B cell (primary cell): ENCODE measurements at regions not wholly inside any gene's neighbourhood (a gene's known extent, or its start where the extent isn't known, plus 50 kb on each side); places are given as distances from the start of the nearest gene placed in this dataset.

ENCODE experiments used
- ATAC-seq: fragments of 200-7000 bp; cut with Tn5 transposase; one replicate; pipeline ENCODE4 v1.10.0; 2021; ENCODE audit warnings: low read depth, mild to moderate bottlenecking, moderate number of reproducible peaks, moderate library complexity
- CTCF ChIA-PET: fragments of 350-600 bp; sonication (Branson Sonifier 250); formaldehyde crosslinking; loops from one replicate; lab custom pipeline; 2021; ENCODE audit warnings: antibody characterized with exemption, inconsistent platforms; lab: Charles Lee
- POLR2A ChIA-PET: fragments of 350-600 bp; sonication (Branson Sonifier 250); formaldehyde crosslinking; loops from one replicate; lab custom pipeline; 2021; ENCODE audit warnings: antibody characterized with exemption; lab: Charles Lee
- DNase-seq: peaks from one replicate; pipeline ENCODE4 v3.0.0; 2013
- H2AFZ ChIP-seq: 2 replicates; pipeline ENCODE4 v1.6.1; 2012; ENCODE audit warnings: mild to moderate bottlenecking, low read depth, low read length; ENCODE audit not compliant: insufficient read depth, poor library complexity, severe bottlenecking
- H3K27ac ChIP-seq, 2 donors: 1 replicate in 1 of 2; 2 replicates in 1 of 2; pipeline ENCODE4 v1.5.1; 2012 to 2013; ENCODE audit warnings: low read length in 2 of 2, mild to moderate bottlenecking in 2 of 2, moderate library complexity in 1 of 2
- H3K27me3 ChIP-seq, 4 experiments: fragments of 200-600 bp in 1 of 4; sonication (generic) in 1 of 4; replicated peaks in 1 of 4; 1 replicate in 2 of 4; 2 replicates in 2 of 4; pipeline versions ENCODE4 v1.6.1 to v1.7.0; 2013 to 2016; ENCODE audit warnings: low read length in 3 of 4, mild to moderate bottlenecking in 2 of 4, mixed read lengths in 1 of 4, moderate library complexity in 1 of 4; ENCODE audit not compliant: insufficient read depth in 4 of 4, control insufficient read depth in 3 of 4; ENCODE audit errors: control extremely low read depth in 1 of 4
- H3K36me3 ChIP-seq, 2 experiments: replicated peaks in 1 of 2; 1 replicate in 1 of 2; 2 replicates in 1 of 2; pipeline versions ENCODE4 v1.6.1 to v1.7.1; 2013; ENCODE audit warnings: low read length in 1 of 2; ENCODE audit not compliant: insufficient read depth in 2 of 2, control insufficient read depth in 1 of 2; ENCODE audit errors: control extremely low read depth in 1 of 2, extremely low read depth in 1 of 2
- H3K4me1 ChIP-seq, 2 donors: fragments of 200-600 bp in 1 of 2; sonication (generic) in 1 of 2; 1 replicate in 1 of 2; 2 replicates in 1 of 2; pipeline versions ENCODE4 v1.5.1 to v1.6.1; 2013 to 2017; ENCODE audit warnings: low read length in 2 of 2; ENCODE audit not compliant: control insufficient read depth in 2 of 2, insufficient read depth in 2 of 2
- H3K4me2 ChIP-seq: replicated peaks from 2 replicates; pipeline ENCODE3; 2012; ENCODE audit warnings: mild to moderate bottlenecking, low read depth, low read length; ENCODE audit not compliant: poor library complexity, severe bottlenecking
- H3K4me3 ChIP-seq, 5 experiments: fragments of 200-600 bp in 1 of 5; sonication (generic) in 1 of 5; 1 replicate in 3 of 5; 2 replicates in 2 of 5; pipeline versions ENCODE4 v1.5.1 to v1.7.0; 2011 to 2016; ENCODE audit warnings: low read length in 4 of 5, mild to moderate bottlenecking in 4 of 5, low read depth in 2 of 5, control low read depth in 1 of 5, moderate library complexity in 1 of 5; ENCODE audit not compliant: insufficient read depth in 1 of 5; ENCODE audit errors: control extremely low read depth in 1 of 5, extremely low read depth in 1 of 5
- H3K79me2 ChIP-seq: fragments of 200-600 bp; sonication (generic); one replicate; pipeline ENCODE4 v1.6.0; 2016; ENCODE audit warnings: low read length; ENCODE audit not compliant: control insufficient read depth, insufficient read depth
- H3K9ac ChIP-seq: fragments of 200-600 bp; sonication (generic); 2 replicates; pipeline ENCODE4 v1.6.1; 2017; ENCODE audit warnings: mild to moderate bottlenecking, low read length, moderate library complexity
- H3K9me3 ChIP-seq, 3 donors: one replicate each; pipeline versions ENCODE4 v1.6.1 to v1.7.1; 2013; ENCODE audit warnings: low read length in 2 of 3; ENCODE audit not compliant: control insufficient read depth in 2 of 3, insufficient read depth in 1 of 3; ENCODE audit errors: control extremely low read depth in 1 of 3
- H4K20me1 ChIP-seq: 2 replicates; pipeline ENCODE4 v1.6.0; 2012; ENCODE audit warnings: mild to moderate bottlenecking, low read length; ENCODE audit not compliant: insufficient read depth, control insufficient read depth, poor library complexity, severe bottlenecking
- H3K27ac Mint-ChIP-seq: one replicate; pipeline ENCODE4 v1.8.0; 2021; ENCODE audit warnings: mixed read lengths
- H3K27me3 Mint-ChIP-seq: one replicate; pipeline ENCODE4 v1.8.0; 2021; ENCODE audit warnings: mixed read lengths
- H3K4me1 Mint-ChIP-seq: one replicate; pipeline ENCODE4 v1.8.0; 2021; ENCODE audit warnings: mixed read lengths
- H3K4me3 Mint-ChIP-seq: one replicate; pipeline ENCODE4 v1.8.0; 2021; ENCODE audit warnings: mixed read lengths
- H3K9me3 Mint-ChIP-seq: one replicate; pipeline ENCODE4 v1.8.0; 2022; ENCODE audit warnings: mixed read lengths; ENCODE audit not compliant: insufficient read depth
- EZH2 ChIP-seq: IDR thresholded peaks from 2 replicates; pipeline ENCODE4 v1.6.1; 2012; ENCODE audit warnings: borderline replicate concordance, low read depth, mild to moderate bottlenecking, moderate library complexity, low read length; ENCODE audit not compliant: insufficient read depth, poor library complexity, severe bottlenecking
- WGBS: methylation state at CpG from one replicate; pipeline ENCODE4 v1.1.5; 2013; ENCODE audit warnings: missing lambda C conversion rate; ENCODE audit not compliant: insufficient coverage; 5-methylcytosine and 5-hydroxymethylcytosine counted together
- intact Hi-C: fragments of 100-400 bp; cut with micrococcal nuclease; formaldehyde crosslinking; loops from one replicate; pipeline ENCODE4 v1.10.0; 2022
- TF ChIP-seq, protein P1 (sequence below): fragments of 200-600 bp; IDR thresholded peaks from one replicate; pipeline ENCODE4 v1.8.0; 2022; ENCODE audit warnings: antibody characterized with exemption, mild to moderate bottlenecking

DNA sequence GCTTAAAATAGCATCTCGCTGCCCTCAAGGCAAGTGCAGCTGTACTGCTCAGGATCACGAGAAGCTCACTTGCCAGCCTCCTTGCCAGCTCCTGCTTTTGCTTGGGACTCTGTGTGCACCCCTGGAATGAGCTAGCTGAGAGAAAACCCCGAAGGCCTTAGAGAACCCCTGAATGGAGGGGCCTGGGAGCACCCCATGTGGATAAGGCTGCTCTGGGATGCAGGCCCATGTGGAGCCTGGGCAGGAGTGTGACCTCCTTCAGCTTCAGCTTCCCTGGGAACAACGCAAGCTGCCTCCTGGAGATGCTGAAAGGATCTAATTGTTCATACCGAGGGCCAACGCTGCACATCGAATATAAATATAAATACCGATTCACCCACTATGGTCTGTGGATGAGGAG lies 109.2 kb downstream of the HSPH1 start:
- Histone ChIP-seq H3K4me1 (no peaks in the 10 kb centered on the region), H3K4me3 (no peak overlapping the region), H3K4me2 (no peak overlapping the region), H3K9ac (no peak overlapping the region), H4K20me1 (no peaks in the 10 kb centered on the region), H3K27ac (no peak overlapping the region), H2AFZ (no peak overlapping the region), H3K9me3 (peaks cover 0 to 8% (median 0%) of the 10 kb centered on the region in 3 donors), H3K79me2 (no peaks in the 10 kb centered on the region), H3K27me3 (peaks cover 0 to 17% (median 4%) of the 10 kb centered on the region in 4 experiments), H3K36me3 (no peaks in the 10 kb centered on the region)
- H3K27ac Mint-ChIP-seq = no peak overlapping the region
- ChIA-PET CTCF (no interaction called here), POLR2A (no interaction called here)
- peaks cover 14% of the 10 kb centered on the region for H3K27me3 Mint-ChIP-seq
- DNase-seq = no peak
- no peaks in the 10 kb centered on the region for H3K4me1 Mint-ChIP-seq
- intact Hi-C loops = no loop called here
- H3K4me3 Mint-ChIP-seq = no peak overlapping the region
- WGBS = 85% methylated on average over 5 of the region's 8 CpGs
- H3K9me3 Mint-ChIP-seq = no peaks in the 10 kb centered on the region
- TF ChIP-seq, protein P1, sequence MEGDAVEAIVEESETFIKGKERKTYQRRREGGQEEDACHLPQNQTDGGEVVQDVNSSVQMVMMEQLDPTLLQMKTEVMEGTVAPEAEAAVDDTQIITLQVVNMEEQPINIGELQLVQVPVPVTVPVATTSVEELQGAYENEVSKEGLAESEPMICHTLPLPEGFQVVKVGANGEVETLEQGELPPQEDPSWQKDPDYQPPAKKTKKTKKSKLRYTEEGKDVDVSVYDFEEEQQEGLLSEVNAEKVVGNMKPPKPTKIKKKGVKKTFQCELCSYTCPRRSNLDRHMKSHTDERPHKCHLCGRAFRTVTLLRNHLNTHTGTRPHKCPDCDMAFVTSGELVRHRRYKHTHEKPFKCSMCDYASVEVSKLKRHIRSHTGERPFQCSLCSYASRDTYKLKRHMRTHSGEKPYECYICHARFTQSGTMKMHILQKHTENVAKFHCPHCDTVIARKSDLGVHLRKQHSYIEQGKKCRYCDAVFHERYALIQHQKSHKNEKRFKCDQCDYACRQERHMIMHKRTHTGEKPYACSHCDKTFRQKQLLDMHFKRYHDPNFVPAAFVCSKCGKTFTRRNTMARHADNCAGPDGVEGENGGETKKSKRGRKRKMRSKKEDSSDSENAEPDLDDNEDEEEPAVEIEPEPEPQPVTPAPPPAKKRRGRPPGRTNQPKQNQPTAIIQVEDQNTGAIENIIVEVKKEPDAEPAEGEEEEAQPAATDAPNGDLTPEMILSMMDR = no peak
- TF ChIP-seq EZH2 = no peak
- ATAC-seq = no peak

DNA sequence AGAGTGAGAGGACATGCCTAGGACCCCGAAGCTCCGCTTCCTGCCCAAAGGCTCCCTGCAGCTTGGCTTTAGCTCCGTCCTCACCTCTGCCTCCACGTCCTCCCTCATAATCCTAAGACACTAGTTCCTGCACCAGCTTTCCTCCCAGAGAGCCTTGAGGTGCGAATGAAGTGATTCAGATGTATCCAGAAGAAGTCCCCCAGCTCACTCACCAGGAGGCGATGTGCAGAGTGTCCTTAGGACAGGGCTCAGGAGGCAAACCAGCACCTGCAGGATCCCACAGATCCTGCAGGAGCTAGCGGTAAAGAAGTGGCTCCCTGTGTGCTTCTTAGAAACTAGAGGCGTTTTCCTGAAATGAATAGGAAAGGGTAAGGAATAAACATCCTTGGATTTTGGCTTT lies 109.7 kb downstream of the HSPH1 start:
- Histone ChIP-seq H3K79me2 (no peaks in the 10 kb centered on the region), H3K27me3 (peaks cover 0 to 17% (median 6%) of the 10 kb centered on the region in 4 experiments), H4K20me1 (no peaks in the 10 kb centered on the region), H3K4me3 (no peak overlapping the region), H3K27ac (no peak overlapping the region), H2AFZ (no peak overlapping the region), H3K4me1 (no peaks in the 10 kb centered on the region), H3K36me3 (no peaks in the 10 kb centered on the region), H3K9ac (no peak overlapping the region), H3K4me2 (no peak overlapping the region), H3K9me3 (peaks cover 0 to 8% (median 0%) of the 10 kb centered on the region in 3 donors)
- H3K4me1 Mint-ChIP-seq = no peaks in the 10 kb centered on the region
- DNase-seq = no peak
- peaks cover 14% of the 10 kb centered on the region for H3K27me3 Mint-ChIP-seq
- intact Hi-C loops = no loop called here
- H3K9me3 Mint-ChIP-seq = no peaks in the 10 kb centered on the region
- POLR2A ChIA-PET = no interaction called here
- H3K4me3 Mint-ChIP-seq = no peak overlapping the region
- no peak overlapping the region for H3K27ac Mint-ChIP-seq
- ATAC-seq = no peak
- TF ChIP-seq, protein P1 = no peak
- no peak for TF ChIP-seq EZH2
- WGBS = 83% methylated on average over 6 of the region's 8 CpGs
- CTCF ChIA-PET = no interaction called here
